Superior temporal gyrus (tissue), 1 donor: ENCODE measurements at regions not wholly inside any gene's neighbourhood (a gene's known extent, or its start where the extent isn't known, plus 50 kb on each side); places are given as distances from the start of the nearest gene placed in this dataset.
"Not testable (repeated sequence)": the region's sequence is repeated elsewhere in the genome, so short reads cannot be mapped to it uniquely, and the experiment has no call there.

Experiments used
- DNase-seq: peaks from one replicate; pipeline ENCODE4 v3.0.0-alpha.2; 2016; ENCODE audit errors: extremely low spot score

DNA sequence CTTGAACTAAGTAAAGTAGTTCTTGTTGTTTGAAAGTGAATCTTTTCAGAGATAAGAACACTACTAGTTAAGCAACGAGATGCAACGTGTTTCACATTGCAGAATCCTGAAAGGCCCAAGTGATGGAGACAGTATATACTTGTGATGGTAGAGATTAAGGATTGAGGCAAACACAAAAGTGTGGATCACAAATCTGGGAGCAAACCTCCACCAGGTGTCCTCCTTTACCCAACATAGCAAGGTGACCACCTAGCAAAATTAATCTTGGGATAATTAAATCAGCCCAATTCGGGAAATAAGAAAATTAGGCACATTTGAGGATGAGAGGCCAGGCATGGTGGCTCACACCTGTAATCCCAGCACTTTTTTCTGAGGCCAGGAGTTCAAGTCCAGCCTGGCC is 563.9 kb downstream of the DACH1 start:
- DNase-seq = no peak

DNA sequence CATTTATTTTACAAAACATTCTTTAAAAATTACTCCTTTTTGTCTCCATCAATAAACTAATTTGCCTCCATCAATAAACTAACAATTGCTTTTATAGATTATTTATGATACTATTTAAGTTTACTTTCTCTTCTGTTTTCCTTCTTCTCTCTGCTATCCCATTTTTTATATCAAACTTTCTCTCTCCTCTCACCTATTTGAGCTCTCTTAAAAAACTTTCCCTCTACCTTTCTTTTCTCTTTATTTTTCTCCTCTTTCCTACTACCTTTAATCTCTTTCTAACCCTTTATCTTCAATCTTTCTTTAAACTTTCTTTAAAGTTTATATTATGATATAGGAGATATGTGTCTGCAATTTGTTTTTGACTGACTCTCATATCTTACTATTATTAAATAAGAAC is 566.4 kb downstream of the DACH1 start:
- DNase-seq = no peak

DNA sequence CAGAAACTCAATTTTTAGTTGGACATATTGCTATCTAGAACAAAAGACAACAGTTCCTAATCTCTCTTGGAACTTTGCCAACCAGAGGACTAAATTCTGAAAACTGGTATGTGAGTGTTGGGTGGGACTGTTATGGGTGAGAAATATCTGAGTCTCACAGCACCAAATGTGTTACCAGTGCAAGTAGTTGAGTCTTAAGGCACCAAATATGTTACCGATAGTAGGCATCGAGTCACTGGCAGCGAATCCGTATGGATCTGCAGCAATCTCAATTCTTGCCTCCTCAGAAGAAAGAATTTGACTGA is 575.2 kb downstream of the DACH1 start:
- no peak for DNase-seq

DNA sequence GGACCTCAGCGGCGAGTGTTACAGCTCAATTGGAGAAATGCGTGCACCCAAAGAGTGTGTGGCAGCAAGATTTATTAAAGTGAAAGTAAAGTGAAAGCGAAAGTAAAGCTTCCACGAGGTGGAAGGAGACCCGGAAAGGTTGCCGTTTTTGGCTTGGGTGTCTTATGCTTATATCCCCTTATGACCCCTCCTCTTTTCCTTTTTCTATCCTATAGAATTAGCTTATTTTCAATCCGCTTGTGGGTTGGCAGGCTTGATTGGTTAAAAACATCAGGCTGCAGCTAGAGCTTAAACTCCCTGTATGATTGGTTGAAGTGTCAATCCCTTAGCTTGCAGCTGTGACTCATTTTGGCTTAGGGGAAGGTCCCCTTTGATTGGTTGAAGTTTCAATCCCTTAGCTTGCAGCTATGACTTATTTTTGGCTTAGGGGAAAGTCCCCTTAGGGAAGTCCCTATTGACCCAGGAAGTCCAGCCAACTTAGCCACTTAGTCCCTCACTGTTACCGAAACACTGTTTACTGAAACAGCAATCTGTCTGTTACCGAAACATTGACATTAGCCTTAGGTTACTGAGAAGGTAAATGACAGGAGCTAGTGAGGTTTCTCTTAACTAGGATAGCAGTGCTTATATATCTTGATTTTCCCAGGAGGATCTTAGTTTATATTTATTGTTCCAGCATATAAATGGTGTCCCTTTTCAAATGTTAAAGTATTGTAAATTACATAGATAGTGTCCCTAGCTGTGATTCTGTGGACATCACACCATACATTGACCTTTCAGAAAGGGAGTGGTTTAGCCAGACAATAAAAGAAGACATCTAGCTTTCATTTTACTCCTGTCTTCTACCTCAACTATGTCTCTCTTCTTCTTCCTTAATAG is 575.8 kb downstream of the DACH1 start:
- no peak for DNase-seq

DNA sequence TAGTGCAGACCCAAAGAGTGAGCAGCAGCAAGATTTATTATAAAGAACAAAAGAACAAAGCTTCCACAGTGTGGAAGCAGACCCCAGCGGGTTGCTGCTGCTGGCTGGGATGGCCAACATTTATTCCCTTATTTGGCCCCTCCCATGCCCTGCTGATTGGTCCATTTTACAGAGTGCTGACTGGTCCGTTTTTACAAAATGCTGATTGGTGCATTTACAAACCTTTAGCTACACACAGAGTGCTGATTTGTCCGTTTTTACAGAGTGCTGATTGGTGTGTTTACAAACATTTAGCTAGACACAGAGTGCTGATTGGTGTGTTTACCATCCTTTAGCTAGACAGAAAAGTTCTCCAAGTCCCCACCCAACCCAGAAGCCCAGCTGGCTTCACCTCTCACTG is 577.0 kb downstream of the DACH1 start:
- not testable (repeated sequence) for DNase-seq

DNA sequence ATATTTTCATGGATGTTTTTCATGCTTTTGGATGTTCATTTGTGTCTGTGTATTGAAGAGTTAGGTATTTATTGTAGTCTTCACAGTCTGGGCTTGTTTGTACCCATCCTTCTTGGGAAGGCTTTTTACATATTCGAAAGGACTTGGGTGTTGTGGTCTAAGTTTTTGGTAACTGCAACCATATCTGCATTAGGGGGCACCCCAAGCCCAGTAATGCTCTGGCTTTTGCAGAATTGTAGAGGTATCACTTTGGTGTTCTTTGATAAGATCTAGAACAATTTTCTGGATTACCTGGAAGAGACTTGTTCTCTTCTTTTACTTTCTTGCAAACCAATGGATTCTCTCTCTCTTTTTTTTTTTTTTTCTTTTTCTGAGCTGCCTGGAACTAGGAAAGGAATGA is 581.3 kb downstream of the DACH1 start:
- DNase-seq = no peak

DNA sequence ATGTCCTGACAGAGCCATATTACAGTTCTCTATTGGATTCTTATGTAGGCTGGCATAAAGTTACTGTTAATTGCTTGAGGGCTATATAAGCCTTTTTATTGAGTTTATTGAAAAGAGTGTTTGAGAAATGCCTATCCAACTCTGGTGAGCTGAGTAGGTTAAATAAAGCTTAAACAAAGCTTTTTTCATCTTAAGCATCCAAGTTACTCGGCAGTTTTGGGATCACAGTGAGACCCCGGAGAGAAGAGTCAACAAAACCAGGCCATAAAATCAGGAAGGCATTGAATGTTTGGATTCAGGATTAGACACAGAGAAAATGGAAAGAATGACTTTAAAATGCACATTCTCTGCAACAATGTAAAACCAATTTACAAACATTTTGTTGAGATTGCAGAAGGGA is 588.5 kb downstream of the DACH1 start:
- no peak for DNase-seq

DNA sequence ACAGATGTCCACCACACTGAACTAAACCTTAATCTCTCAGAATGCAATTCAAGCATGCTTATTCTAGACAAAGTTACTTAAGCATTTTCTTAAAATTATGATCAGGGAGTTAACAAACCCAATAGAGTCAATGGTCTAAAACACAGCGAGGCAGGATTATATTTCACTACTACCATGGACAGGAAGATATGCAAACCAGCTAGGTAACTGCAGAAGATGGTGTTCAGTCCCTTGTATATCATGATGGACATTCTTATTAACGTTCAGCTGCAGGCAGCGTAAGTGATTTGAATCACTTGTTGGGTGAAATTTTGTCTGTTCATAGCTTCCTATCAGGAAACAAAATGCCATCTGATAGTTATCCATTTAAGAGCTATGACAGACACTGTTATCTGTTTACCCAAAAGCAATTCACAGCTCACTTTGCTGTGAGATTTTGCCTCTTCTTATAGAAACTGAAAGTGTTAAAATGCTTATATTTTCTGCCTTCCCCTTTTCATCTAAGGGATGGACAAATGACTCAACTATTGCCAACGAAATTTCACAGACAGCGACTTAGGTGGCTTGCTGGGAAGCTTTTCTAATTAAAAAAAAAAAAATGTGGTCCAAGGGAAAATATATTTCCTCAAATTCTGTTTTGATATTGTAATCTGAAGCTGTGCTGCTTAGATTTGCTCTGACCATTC is 591.9 kb downstream of the DACH1 start:
- DNase-seq = no peak

DNA sequence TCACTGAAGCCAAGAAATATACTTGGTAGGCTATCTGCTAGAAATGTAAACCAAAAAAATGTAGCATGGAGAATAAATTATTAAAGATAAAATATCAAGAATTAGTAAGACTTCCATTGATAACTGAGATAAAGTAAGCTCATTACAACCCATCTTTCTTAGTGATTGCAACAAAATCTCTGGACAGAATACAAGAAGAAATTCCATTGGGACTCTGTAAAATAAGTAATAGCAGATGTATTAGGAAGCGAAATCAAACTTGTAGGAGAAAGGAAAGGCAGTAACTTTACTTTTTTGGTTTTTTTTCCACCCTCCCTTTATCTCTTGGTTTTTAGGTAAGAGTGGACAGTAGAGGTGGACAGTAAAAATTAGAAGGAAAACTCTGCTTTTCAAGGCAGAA is 605.7 kb downstream of the DACH1 start:
- no peak for DNase-seq

DNA sequence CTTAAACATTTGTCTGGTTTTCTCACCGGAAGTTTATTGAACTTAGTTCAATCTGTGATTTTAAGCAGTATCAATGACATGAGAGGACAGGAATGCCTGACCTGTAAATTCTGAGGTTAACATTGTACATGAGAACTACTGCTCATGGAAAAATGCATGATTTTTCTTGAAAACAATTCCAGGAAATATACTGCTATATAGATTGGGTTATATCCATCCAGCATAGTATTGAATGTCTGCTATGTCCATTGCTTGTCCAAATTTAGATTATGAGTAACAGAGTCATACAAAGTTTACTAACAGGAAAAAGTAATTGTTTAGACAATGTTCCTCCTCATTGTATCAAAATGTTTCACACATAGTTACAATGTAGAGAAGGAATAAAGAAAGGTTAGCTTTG is 606.8 kb downstream of the DACH1 start:
- no peak for DNase-seq

DNA sequence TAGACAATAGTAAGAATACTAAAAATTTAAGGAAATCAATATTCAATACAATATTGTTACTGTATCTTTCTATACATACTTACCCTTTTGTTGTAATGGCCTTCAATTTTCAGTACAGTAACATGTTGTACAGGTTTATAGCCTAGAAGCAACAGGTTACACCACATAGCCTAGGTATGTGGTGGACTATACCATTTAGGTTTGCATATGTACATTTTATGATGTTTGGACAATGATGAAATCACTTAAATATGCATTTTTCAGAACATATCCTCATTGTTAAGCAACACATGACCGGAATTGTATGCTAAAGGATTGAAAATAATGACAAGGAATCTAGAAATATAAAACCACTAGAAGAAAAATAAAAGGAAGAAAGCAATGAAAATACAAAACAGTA is 611.4 kb downstream of the DACH1 start:
- DNase-seq = no peak

DNA sequence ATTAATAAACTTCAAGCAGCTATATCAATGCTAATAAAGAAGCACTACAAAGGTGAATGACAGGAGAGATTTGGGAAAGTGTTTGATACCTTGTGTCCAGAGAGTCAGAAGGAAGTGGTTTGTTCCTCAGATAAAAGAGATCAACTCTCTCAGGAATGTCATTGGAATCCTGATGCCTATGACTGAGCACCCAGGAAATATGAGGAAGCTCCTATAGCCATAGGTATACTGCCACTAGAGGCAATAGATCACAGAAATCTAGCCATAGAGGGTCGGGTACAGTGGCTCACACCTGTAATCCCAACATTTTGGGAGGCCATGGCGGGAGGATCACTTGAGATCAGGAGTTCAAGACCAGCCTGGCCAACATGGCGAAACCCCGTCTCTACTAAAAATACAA is 612.6 kb downstream of the DACH1 start:
- DNase-seq = no peak

DNA sequence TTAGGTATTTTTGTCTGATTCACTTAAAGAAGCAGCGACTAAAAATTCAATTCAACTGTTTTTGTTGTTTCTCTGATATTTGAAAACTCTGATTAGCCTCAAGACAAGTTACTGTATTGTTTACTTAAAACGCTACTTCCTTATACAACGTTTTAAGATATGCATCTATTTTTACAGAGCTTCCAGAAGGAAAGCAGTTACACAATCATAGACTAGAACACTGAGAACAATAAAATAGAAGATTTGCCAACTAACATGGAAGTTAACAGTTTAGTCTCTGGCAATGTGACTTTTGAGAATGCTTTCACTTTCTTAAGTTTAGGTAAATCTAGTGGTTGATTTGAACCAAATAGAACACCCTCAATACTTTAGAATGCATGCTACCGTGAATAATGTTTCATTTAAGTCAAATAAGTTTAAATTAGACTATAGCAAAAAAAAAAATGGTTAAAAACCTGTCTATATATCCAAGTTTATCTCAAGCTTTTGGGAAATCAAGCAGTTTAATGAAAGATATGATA is 614.8 kb downstream of the DACH1 start:
- no peak for DNase-seq

DNA sequence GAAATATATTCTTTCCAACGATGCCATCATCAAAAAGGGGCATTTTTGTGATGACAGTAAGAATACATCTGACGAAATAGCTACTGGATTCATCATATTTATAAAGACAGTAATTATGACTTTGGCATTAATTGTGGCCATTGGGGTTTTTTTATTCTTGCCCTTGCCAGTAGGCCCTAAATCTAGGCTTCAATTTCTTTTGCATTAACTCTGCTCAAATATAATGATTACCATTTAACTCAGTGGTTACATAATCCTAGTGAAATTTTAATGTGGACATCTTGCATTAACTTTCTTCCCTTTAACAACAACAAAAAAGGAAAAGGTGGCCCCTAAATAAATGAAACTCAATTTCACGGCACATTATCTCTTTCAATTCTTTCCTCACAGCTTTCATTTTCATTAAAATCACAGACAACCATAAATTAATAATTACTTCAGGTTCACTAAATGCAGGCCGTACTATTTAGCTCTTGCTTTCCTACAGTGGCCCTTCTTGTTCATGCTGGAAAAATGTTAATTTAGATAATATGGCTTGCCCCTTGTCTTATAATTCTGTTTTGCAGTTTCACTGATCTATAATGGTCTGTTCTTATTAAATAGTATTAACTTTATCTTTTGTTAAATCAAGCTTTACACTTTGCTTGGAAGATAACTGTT is 615.6 kb downstream of the DACH1 start:
- no peak for DNase-seq

DNA sequence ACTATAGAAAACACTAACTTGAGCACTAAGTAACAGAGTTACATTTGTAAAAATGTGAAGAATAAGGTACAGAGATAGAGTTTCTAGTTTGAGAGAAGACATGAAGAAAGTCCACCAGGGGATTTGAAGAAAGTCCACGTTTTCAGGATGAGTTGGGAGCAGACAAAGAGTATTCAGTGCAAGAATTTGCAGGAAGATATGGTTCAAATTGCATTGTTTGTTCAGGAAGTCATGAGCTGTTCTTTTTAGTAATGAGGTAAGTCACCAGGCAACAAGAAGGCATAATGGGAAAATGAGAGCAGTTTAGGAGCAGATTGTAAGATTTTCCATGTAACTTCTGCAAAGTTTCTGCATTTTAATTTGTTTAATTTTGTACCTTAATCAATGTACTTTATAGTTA is 618.0 kb downstream of the DACH1 start:
- no peak for DNase-seq

DNA sequence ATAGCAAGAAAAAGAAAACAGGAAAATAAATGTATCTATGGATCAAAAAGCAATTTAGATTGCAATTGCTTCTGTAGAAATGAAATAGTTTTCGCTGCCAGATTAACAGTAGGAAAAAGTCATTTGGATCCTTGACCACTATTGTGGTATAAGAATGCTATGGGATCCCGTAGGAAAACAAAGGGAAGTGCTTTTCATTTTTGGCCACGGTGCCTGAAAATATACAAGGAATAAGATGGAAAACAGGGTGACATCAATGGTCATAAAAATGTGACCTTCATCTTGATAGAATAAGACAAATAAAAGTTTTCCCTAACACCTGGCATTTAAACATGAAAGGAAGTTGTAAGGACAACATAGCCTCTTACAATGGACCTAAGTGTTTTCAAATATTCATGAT is 622.8 kb downstream of the DACH1 start:
- DNase-seq = no peak

DNA sequence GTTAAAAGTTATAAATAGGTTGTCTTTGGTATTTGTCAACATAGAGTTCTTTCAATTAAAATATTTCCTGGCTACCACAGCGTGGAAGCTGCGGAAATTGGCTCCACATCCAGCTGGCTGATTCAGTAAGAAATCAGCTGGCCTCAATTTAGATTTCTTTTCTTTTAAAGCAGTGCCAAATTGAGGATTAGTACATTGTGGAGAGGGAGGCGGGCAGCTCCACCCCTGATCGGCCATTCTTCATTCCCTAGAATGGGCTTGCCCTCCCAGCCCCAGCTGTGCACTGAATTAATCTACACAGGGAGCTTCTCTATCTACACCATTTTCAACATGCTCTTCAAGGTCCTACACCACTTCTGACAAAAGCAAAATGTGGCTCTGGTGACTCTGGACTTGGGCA is 624.8 kb downstream of the DACH1 start:
- no peak for DNase-seq

DNA sequence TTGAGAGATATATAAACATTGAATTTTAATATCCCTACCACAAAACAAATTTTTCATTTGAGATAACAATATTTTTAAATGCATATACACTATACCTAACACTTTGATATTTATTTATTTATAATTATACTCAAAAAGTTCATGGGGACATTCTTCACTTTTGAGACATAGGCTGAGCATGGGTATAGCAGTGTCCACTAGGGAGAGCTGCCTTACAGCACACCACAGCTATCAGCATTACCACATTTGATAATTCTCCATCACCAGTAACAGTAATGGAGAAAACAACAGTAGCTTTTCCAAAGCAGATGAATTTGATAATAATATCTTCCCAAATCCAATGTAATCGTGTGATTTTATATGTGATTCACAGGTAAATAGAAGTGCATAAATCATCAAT is 626.1 kb downstream of the DACH1 start:
- no peak for DNase-seq

DNA sequence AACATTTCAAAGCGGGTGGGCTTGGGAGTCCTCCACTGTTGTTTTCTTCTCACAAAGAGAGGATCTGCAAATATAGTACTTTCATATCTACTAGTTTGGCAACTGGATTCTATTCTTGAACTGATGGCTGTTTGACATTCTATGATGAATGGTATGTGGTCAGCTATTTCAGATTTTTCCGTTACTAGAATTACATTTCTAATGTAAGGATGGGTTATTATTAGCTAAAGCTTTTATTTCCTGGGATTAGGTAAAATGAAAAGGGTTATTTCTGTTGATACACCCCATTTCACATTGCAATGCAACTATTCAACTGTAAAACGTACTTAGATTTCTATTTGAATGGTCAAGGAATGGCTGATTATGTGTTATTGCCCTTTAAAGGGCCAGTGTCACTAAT is 629.7 kb downstream of the DACH1 start:
- no peak for DNase-seq

DNA sequence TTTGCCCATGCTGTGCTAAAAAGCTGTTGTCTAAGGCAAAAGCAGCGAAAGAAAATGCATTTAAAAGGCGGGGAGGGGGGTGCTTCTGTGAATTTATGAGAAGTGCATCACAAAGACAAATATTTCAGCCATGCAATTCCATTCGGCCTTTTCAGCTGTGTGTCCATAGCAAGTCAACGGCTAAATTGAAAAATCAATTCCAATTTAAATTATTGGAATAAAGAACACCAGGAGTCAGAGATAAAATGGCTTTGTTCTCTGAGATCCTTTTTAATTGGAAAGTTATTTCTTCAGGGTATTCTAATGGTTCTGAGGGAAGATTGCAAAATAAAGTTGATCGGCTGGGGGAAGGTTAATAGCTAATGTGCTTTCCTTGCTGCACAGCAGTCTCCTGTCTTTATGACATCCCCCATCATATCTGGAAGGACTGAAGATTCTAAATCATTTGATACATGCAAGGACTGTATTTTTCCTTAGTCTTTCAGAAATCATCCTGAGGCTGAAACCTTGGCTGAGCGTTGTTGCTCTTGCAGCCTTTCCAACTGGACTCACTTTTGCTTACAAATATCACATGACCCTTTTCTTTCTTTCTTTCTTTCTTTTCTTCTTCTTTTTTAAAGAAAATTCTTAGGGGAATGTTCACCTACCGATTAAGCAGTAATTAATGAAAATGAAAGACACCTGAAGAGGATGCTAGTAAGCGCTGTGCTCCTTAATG is 647.1 kb downstream of the DACH1 start:
- no peak for DNase-seq

DNA sequence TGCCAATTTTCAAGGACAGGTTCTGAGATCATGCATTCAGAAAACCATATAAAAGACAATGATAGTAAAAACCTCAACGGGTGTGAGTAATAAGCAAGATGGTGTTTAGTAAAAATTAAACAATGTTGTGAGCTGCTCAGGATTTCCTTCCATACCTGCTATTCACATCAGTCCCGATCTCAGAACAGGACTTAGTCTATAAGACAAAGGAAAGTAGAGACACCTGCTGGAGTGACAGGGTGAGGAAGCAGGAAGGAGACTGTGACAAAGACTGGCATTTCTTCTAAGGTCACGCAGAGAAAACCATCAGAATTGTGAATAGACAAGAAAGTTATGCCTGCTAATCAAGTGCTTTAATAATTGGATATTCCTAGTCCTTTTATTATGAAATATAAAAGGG is 648.0 kb downstream of the DACH1 start:
- no peak for DNase-seq

DNA sequence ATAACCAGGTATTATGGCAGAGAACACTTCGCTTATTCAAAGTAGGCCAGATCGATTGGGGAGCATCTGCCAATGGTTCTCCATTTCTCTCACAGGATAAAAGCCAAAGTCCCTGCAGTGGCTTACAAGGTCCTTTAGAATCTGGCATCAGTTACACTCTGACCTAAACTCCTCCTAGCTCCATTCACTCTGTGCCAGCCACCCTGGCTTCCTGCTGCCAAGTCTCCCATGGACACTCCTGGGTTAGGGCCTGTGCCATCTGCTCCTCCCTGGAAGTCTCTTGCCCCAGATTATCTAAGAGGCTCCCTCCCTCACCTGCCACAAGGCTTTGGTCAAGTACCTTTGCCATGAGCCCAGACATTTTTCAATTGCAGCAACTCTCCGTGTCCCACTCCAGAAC is 649.2 kb downstream of the DACH1 start:
- no peak for DNase-seq
